ENCODE measurements at regions not wholly inside any gene's neighbourhood (a gene's known extent, or its start where the extent isn't known, plus 50 kb on each side); places are given as distances from the start of the nearest gene placed in this dataset.

GRCh38 chr4:63637270-63637669 is 772.0 kb downstream of the TECRL start:
- H3K27ac ChIP-seq = no peak overlapping the region
- TF ChIP-seq ZFX (IDR thresholded peaks at IDR 0.05) (no peak), CTCF (conservative IDR thresholded peaks at IDR 0.05) (no peak)

GRCh38 chr4:63632858-63633257 is 776.4 kb downstream of the TECRL start:
- TF ChIP-seq ZFX (IDR thresholded peaks at IDR 0.05) (no peak), CTCF (conservative IDR thresholded peaks at IDR 0.05) (no peak)
- no peak overlapping the region for H3K27ac ChIP-seq

- H3K27ac ChIP-seq = no peak overlapping the region
- TF ChIP-seq CTCF (conservative IDR thresholded peaks at IDR 0.05) (no peak), ZFX (IDR thresholded peaks at IDR 0.05) (no peak)
Measured at GRCh38 chr4:63620271-63620670, 789.0 kb downstream of the TECRL start.

GRCh38 chr4:63619771-63620170 is 789.5 kb downstream of the TECRL start:
- TF ChIP-seq ZFX (IDR thresholded peaks at IDR 0.05) (no peak), CTCF (conservative IDR thresholded peaks at IDR 0.05) (no peak)
- H3K27ac ChIP-seq = no peak overlapping the region

GRCh38 chr4:63618883-63619718 is 790.1 kb downstream of the TECRL start:
- TF ChIP-seq ZFX (IDR thresholded peaks at IDR 0.05) (no peak), CTCF (conservative IDR thresholded peaks at IDR 0.05) (no peak)
- H3K27ac ChIP-seq = no peak overlapping the region

GRCh38 chr4:63607169-63607872 is 801.9 kb downstream of the TECRL start:
- TF ChIP-seq CTCF (conservative IDR thresholded peaks at IDR 0.05) (no peak), ZFX (IDR thresholded peaks at IDR 0.05) (no peak)
- H3K27ac ChIP-seq = no peak overlapping the region

- TF ChIP-seq CTCF (conservative IDR thresholded peaks at IDR 0.05) (no peak), ZFX (IDR thresholded peaks at IDR 0.05) (no peak)
- H3K27ac ChIP-seq = no peak overlapping the region
Measured at GRCh38 chr4:63589796-63590195, 819.5 kb downstream of the TECRL start.

All from C4-2B (cell line).